ENCODE measurements at regions not wholly inside any gene's neighbourhood (a gene's known extent, or its start where the extent isn't known, plus 50 kb on each side); places are given as distances from the start of the nearest gene placed in this dataset.
"Not testable (repeated sequence)": the region's sequence is repeated elsewhere in the genome, so short reads cannot be mapped to it uniquely, and the experiment has no call there.

DNA sequence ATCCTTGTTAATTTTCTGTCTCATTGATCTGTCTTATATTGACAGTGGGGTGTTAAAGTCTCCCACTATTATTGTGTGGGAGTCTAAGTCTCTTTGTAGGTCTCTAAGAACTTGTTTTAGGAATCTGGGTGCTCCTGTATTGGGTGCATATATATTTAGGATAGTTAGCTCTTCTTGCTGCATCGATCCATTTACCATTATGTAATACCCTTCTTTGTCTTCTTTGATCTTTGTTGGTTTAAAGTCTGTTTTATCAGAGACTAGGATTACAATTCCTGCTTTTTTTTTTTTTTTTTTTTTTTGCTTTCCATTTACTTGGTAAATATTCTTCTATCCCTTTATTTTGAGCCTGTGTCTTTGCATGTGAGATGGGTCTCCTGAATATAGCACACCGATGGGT lies 176.6 kb upstream of the SRD5A2 start:
- TF ChIP-seq, protein P1, sequence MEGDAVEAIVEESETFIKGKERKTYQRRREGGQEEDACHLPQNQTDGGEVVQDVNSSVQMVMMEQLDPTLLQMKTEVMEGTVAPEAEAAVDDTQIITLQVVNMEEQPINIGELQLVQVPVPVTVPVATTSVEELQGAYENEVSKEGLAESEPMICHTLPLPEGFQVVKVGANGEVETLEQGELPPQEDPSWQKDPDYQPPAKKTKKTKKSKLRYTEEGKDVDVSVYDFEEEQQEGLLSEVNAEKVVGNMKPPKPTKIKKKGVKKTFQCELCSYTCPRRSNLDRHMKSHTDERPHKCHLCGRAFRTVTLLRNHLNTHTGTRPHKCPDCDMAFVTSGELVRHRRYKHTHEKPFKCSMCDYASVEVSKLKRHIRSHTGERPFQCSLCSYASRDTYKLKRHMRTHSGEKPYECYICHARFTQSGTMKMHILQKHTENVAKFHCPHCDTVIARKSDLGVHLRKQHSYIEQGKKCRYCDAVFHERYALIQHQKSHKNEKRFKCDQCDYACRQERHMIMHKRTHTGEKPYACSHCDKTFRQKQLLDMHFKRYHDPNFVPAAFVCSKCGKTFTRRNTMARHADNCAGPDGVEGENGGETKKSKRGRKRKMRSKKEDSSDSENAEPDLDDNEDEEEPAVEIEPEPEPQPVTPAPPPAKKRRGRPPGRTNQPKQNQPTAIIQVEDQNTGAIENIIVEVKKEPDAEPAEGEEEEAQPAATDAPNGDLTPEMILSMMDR (conservative IDR thresholded peaks at IDR 0.05; ENCODE audit: low read depth in 2 of 2): not testable (repeated sequence)
- TF ChIP-seq, protein P2, sequence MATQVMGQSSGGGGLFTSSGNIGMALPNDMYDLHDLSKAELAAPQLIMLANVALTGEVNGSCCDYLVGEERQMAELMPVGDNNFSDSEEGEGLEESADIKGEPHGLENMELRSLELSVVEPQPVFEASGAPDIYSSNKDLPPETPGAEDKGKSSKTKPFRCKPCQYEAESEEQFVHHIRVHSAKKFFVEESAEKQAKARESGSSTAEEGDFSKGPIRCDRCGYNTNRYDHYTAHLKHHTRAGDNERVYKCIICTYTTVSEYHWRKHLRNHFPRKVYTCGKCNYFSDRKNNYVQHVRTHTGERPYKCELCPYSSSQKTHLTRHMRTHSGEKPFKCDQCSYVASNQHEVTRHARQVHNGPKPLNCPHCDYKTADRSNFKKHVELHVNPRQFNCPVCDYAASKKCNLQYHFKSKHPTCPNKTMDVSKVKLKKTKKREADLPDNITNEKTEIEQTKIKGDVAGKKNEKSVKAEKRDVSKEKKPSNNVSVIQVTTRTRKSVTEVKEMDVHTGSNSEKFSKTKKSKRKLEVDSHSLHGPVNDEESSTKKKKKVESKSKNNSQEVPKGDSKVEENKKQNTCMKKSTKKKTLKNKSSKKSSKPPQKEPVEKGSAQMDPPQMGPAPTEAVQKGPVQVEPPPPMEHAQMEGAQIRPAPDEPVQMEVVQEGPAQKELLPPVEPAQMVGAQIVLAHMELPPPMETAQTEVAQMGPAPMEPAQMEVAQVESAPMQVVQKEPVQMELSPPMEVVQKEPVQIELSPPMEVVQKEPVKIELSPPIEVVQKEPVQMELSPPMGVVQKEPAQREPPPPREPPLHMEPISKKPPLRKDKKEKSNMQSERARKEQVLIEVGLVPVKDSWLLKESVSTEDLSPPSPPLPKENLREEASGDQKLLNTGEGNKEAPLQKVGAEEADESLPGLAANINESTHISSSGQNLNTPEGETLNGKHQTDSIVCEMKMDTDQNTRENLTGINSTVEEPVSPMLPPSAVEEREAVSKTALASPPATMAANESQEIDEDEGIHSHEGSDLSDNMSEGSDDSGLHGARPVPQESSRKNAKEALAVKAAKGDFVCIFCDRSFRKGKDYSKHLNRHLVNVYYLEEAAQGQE (IDR thresholded peaks at IDR 0.05; ENCODE audit: unreplicated experiment): not testable (repeated sequence)
- TF ChIP-seq EZH2 (IDR thresholded peaks at IDR 0.05; ENCODE audit: low read depth, unreplicated experiment); EZH2phosphoT487 (IDR thresholded peaks at IDR 0.05; ENCODE audit: unreplicated experiment); CREB1 (CRISPR knock-in tag; IDR thresholded peaks at IDR 0.05; ENCODE audit: low read depth); JUNB (IDR thresholded peaks at IDR 0.05; ENCODE audit: unreplicated experiment); POLR2AphosphoS5 (IDR thresholded peaks at IDR 0.05; ENCODE audit: low read depth); ZNF114 (CRISPR knock-in tag; IDR thresholded peaks at IDR 0.05); NANOG (IDR thresholded peaks at IDR 0.05; ENCODE audit: borderline replicate concordance): not testable (repeated sequence)
